Endothelial cell of umbilical vein (primary cell): ENCODE measurements at regions not wholly inside any gene's neighbourhood (a gene's known extent, or its start where the extent isn't known, plus 50 kb on each side); places are given as distances from the start of the nearest gene placed in this dataset.

Experiments
- BruUV-seq: library from RNA; stranded (reverse); fragments of 400-500 nt; replicated peaks from 2 replicates; lab custom pipeline; 2021; lab: Mats Ljungman, UMichigan
- CTCF ChIA-PET: fragments of 300-600, 350-600 bp; sonication (Branson Sonifier 250); formaldehyde crosslinking; loops from one replicate; lab custom pipeline; 2021; ENCODE audit warnings: antibody characterized with exemption, inconsistent platforms; lab: Charles Lee
- POLR2A ChIA-PET: fragments of 300-600, 350-600 bp; sonication (Branson Sonifier 250); formaldehyde crosslinking; loops from one replicate; lab custom pipeline; 2021; ENCODE audit warnings: antibody characterized with exemption, inconsistent platforms; lab: Charles Lee
- DNase-seq: peaks from one replicate; pipeline ENCODE4 v3.0.0-alpha.2; 2011; ENCODE audit warnings: low read depth, low spot score
- FAIRE-seq: peaks from 2 replicates; lab custom pipeline; 2011; peaks lifted over from hg19 to GRCh38; lab: Jason Lieb, UNC
- H2AFZ ChIP-seq: 2 replicates; pipeline ENCODE4 v1.6.0; 2012; ENCODE audit warnings: low read depth, low read length, control low read depth, inconsistent platforms
- H3K27ac ChIP-seq: 2 replicates; pipeline ENCODE4 v1.5.1; 2011; ENCODE audit warnings: low read depth, mild to moderate bottlenecking, control low read depth, low read length, moderate library complexity; ENCODE audit not compliant: insufficient read depth
- H3K27me3 ChIP-seq, 2 experiments: 2 replicates each; pipeline versions ENCODE4 v1.6.0 to v1.6.1; 2011; ENCODE audit warnings: low read length in 2 of 2, mixed read lengths in 1 of 2; ENCODE audit not compliant: control insufficient read depth in 2 of 2, insufficient read depth in 2 of 2
- H3K36me3 ChIP-seq, 2 experiments: 2 replicates in 1 of 2; 3 replicates in 1 of 2; pipeline ENCODE4 v1.5.1; 2011; ENCODE audit warnings: low read length in 2 of 2, mild to moderate bottlenecking in 1 of 2, moderate library complexity in 1 of 2; ENCODE audit not compliant: control insufficient read depth in 2 of 2, insufficient read depth in 2 of 2; ENCODE audit errors: extremely low read depth in 1 of 2
- H3K4me1 ChIP-seq: 3 replicates; pipeline ENCODE4 v1.5.1; 2011; ENCODE audit warnings: mild to moderate bottlenecking, low read length; ENCODE audit not compliant: control insufficient read depth, insufficient read depth; ENCODE audit errors: extremely low read depth
- H3K4me2 ChIP-seq: 2 replicates; pipeline ENCODE4 v1.6.1; 2011; ENCODE audit warnings: low read length, control low read depth, mixed read lengths; ENCODE audit not compliant: insufficient read depth
- H3K4me3 ChIP-seq, 3 experiments: fragments of 200-600 bp in 1 of 3; sonication (generic), shearing (Covaris generic) in 1 of 3; replicated peaks in 1 of 3; 2 replicates each; pipeline ENCODE4 v1.5.1; 2011 to 2016; ENCODE audit warnings: control low read depth in 3 of 3, low read length in 3 of 3, mild to moderate bottlenecking in 2 of 3, inconsistent platforms in 1 of 3, low read depth in 1 of 3, moderate library complexity in 1 of 3; ENCODE audit not compliant: insufficient read depth in 1 of 3
- H3K79me2 ChIP-seq: 2 replicates; pipeline ENCODE4 v1.6.0; 2012; ENCODE audit warnings: low read length, inconsistent platforms; ENCODE audit not compliant: control insufficient read depth, insufficient read depth
- H3K9ac ChIP-seq: replicated peaks from 2 replicates; pipeline ENCODE3; 2011; ENCODE audit warnings: low read length, control low read depth; ENCODE audit not compliant: insufficient read depth; ENCODE audit errors: extremely low read depth
- H3K9me1 ChIP-seq: replicated peaks from 3 replicates; pipeline ENCODE4 v1.6.0; 2011; ENCODE audit warnings: mild to moderate bottlenecking, low read length; ENCODE audit not compliant: control insufficient read depth, insufficient read depth; ENCODE audit errors: extremely low read depth
- H3K9me3 ChIP-seq: replicated peaks from 2 replicates; pipeline ENCODE4 v1.5.1; 2012; ENCODE audit warnings: low read length, inconsistent platforms; ENCODE audit not compliant: control insufficient read depth, insufficient read depth
- H4K20me1 ChIP-seq: replicated peaks from 2 replicates; pipeline ENCODE3; 2011; ENCODE audit warnings: mild to moderate bottlenecking, low read length; ENCODE audit not compliant: control insufficient read depth, insufficient read depth; ENCODE audit errors: extremely low read depth
- CTCF ChIP-seq, 2 donors: IDR thresholded peaks; 1 replicate in 1 of 2; 2 replicates in 1 of 2; pipeline ENCODE4 v1.5.1; 2011; ENCODE audit warnings: low read length in 2 of 2, mild to moderate bottlenecking in 2 of 2, moderate library complexity in 2 of 2, control low read depth in 1 of 2, inconsistent platforms in 1 of 2, low read depth in 1 of 2; ENCODE audit not compliant: insufficient read depth in 1 of 2; ENCODE audit errors: extremely low read depth in 1 of 2
- EZH2 ChIP-seq: IDR thresholded peaks from 2 replicates; pipeline ENCODE4 v1.6.1; 2012; ENCODE audit warnings: borderline replicate concordance, low read depth, mild to moderate bottlenecking, moderate library complexity, low read length, inconsistent platforms; ENCODE audit not compliant: severe bottlenecking
- FOS ChIP-seq: IDR thresholded peaks from 2 replicates; pipeline ENCODE4 v1.6.1; 2011; ENCODE audit warnings: mild to moderate bottlenecking, low read length, moderate library complexity, borderline replicate concordance; ENCODE audit not compliant: insufficient read depth
- GATA2 ChIP-seq: IDR thresholded peaks from 2 replicates; pipeline ENCODE4 v1.7.0; 2011; ENCODE audit warnings: low read depth, mild to moderate bottlenecking, moderate library complexity, mixed read lengths, low read length; ENCODE audit not compliant: insufficient read length, insufficient read depth
- MAX ChIP-seq: IDR thresholded peaks from 2 replicates; pipeline ENCODE4 v1.6.1; 2011; ENCODE audit not compliant: insufficient read depth, insufficient read length
- MYC ChIP-seq: IDR thresholded peaks from one replicate; pipeline ENCODE4 v1.6.1; 2011; ENCODE audit warnings: mild to moderate bottlenecking, low read depth, low read length
- POLR2A ChIP-seq: IDR thresholded peaks from 2 replicates; pipeline ENCODE4 v1.6.1; 2012; ENCODE audit warnings: low read depth, mild to moderate bottlenecking, control low read depth, low read length
- POLR2AphosphoS5 ChIP-seq: IDR thresholded peaks from 2 replicates; pipeline ENCODE4 v1.6.1; 2012; ENCODE audit warnings: low read depth, mild to moderate bottlenecking, control low read depth, low read length, moderate library complexity; ENCODE audit not compliant: insufficient read depth
- dilution Hi-C: fragments of 300-500 bp; cut with MboI; formaldehyde crosslinking; loops from one replicate; pipeline ENCODE4 v1.15.0; 2019; ENCODE audit warnings: low sequenced_read_pairs; ENCODE audit not compliant: extremely low pct_ligation_motif_present
- intact Hi-C: fragments of 100-400 bp; cut with micrococcal nuclease; formaldehyde crosslinking; loops from one replicate; pipeline ENCODE4 v1.10.0; 2022

GRCh38 chr1:234856845-234857245 lies 246.9 kb upstream of the IRF2BP2 start:
- Histone ChIP-seq H3K9me3 (no peaks in the 10 kb centered on the region), H3K9ac (no peak overlapping the region), H3K36me3 (no peaks in the 10 kb centered on the region), H3K27me3 (no peaks in the 10 kb centered on the region), H4K20me1 (no peaks in the 10 kb centered on the region), H3K79me2 (no peaks in the 10 kb centered on the region), H3K9me1 (no peaks in the 10 kb centered on the region), H3K4me2 (no peak overlapping the region), H2AFZ (no peak overlapping the region), H3K4me3 (no peak overlapping the region), H3K4me1 (peaks cover 14% of the 10 kb centered on the region), H3K27ac (no peak overlapping the region)
- DNase-seq (no peak), FAIRE-seq (no peak)
- ChIA-PET POLR2A (no interaction called here), CTCF (interaction anchor here (1.2 to 2.3 kb wide), 3 partner anchors 11 to 227 kb away, joined by 3 to 8 read pairs (median 6); no protein-coding TSS in a partner anchor)
- dilution Hi-C loops, result no loop called here
- intact Hi-C loops, result no loop called here
- no peak for TF ChIP-seq MAX
- no peak for TF ChIP-seq GATA2
- TF ChIP-seq MYC, result no peak
- no peak for TF ChIP-seq FOS
- TF ChIP-seq POLR2A, result no peak
- TF ChIP-seq POLR2AphosphoS5, result no peak
- no peak for TF ChIP-seq CTCF (IDR thresholded peaks at IDR 0.05; ENCODE audit: extremely low read depth in 1 of 2, insufficient read depth in 1 of 2, low read depth in 1 of 2, low read length in 2 of 2)
- no peak for TF ChIP-seq EZH2
- no TSS peak for BruUV-seq
